HG03521 (cell line): ENCODE measurements at regions not wholly inside any gene's neighbourhood (a gene's known extent, or its start where the extent isn't known, plus 50 kb on each side); places are given as distances from the start of the nearest gene placed in this dataset.

Source experiments
- ATAC-seq: cut with Tn5 transposase; IDR thresholded peaks from one replicate; pipeline ENCODE4 v1.9.1; 2021; ENCODE audit warnings: mild to moderate bottlenecking, moderate library complexity; ENCODE audit not compliant: unreplicated experiment

GRCh38 chr1:229220163-229220846 lies 50.6 kb upstream of the RAB4A start:
- ATAC-seq = no peak

GRCh38 chr1:229221106-229222019 lies 49.5 kb upstream of the RAB4A start:
- ATAC-seq = no peak
